Thyroid gland (tissue), 4 donors: ENCODE measurements at regions not wholly inside any gene's neighbourhood (a gene's known extent, or its start where the extent isn't known, plus 50 kb on each side); places are given as distances from the start of the nearest gene placed in this dataset.

Experiments
- POLR2A ChIP-seq, 2 donors: fragments of 450-650 bp; IDR thresholded peaks; one replicate each; pipeline ENCODE4 v1.6.1; 2017; ENCODE audit warnings: antibody characterized with exemption in 2 of 2, mild to moderate bottlenecking in 2 of 2, moderate library complexity in 1 of 2
- TF ChIP-seq, protein P1 (sequence below), 6 experiments: fragments of 200-600 bp in 3 of 6; fragments of 450-650 bp in 3 of 6; sonication (generic) in 3 of 6; IDR thresholded peaks; one replicate each; pipeline ENCODE4 v1.5.1; 2016 to 2019; ENCODE audit warnings: antibody characterized with exemption in 6 of 6, mild to moderate bottlenecking in 2 of 6, inconsistent platforms in 1 of 6, moderate library complexity in 1 of 6

DNA sequence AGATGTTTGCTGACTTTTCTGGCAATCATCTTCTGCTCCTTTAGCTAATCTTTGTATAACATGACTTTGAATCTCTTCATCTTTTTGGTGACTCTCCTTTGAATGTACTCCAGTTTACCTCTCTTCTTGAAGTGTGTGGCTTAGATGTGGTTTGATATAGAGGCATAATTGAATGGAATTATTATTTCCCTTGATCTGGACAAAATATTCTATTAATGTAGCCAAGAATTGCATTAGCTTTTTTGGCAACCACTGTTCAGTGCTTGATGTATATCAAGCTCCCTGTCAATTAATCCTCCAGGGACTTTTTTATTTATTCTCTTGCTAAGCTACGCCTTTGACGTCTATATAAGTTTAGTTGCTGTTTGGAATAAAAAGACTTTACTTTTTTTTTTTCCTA, 490.8 kb downstream of the PCDH20 start:
- TF ChIP-seq, protein P1, sequence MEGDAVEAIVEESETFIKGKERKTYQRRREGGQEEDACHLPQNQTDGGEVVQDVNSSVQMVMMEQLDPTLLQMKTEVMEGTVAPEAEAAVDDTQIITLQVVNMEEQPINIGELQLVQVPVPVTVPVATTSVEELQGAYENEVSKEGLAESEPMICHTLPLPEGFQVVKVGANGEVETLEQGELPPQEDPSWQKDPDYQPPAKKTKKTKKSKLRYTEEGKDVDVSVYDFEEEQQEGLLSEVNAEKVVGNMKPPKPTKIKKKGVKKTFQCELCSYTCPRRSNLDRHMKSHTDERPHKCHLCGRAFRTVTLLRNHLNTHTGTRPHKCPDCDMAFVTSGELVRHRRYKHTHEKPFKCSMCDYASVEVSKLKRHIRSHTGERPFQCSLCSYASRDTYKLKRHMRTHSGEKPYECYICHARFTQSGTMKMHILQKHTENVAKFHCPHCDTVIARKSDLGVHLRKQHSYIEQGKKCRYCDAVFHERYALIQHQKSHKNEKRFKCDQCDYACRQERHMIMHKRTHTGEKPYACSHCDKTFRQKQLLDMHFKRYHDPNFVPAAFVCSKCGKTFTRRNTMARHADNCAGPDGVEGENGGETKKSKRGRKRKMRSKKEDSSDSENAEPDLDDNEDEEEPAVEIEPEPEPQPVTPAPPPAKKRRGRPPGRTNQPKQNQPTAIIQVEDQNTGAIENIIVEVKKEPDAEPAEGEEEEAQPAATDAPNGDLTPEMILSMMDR (IDR thresholded peaks at IDR 0.05): no peak
- no peak for TF ChIP-seq POLR2A (IDR thresholded peaks at IDR 0.05)
